Activated CD8-positive, alpha-beta memory T cell treated with anti-CD3 and anti-CD28 coated beads for 1 hour (primary cell): ENCODE measurements at regions not wholly inside any gene's neighbourhood (a gene's known extent, or its start where the extent isn't known, plus 50 kb on each side); places are given as distances from the start of the nearest gene placed in this dataset.
"Not testable (repeated sequence)": the region's sequence is repeated elsewhere in the genome, so short reads cannot be mapped to it uniquely, and the experiment has no call there.

Source experiments
- DNase-seq, 2 donors: peaks; one replicate each; pipeline ENCODE4 v3.0.0-alpha.2; 2020; ENCODE audit warnings: low read depth in 1 of 2; ENCODE audit errors: extremely low read depth in 1 of 2

- no peak for DNase-seq
These were observed 55.2 kb downstream of the GCC1 start for GRCh38 chr7:127530148-127530547.

- no peak for DNase-seq
These were observed 57.8 kb downstream of the GCC1 start for GRCh38 chr7:127527561-127527960.

DNA sequence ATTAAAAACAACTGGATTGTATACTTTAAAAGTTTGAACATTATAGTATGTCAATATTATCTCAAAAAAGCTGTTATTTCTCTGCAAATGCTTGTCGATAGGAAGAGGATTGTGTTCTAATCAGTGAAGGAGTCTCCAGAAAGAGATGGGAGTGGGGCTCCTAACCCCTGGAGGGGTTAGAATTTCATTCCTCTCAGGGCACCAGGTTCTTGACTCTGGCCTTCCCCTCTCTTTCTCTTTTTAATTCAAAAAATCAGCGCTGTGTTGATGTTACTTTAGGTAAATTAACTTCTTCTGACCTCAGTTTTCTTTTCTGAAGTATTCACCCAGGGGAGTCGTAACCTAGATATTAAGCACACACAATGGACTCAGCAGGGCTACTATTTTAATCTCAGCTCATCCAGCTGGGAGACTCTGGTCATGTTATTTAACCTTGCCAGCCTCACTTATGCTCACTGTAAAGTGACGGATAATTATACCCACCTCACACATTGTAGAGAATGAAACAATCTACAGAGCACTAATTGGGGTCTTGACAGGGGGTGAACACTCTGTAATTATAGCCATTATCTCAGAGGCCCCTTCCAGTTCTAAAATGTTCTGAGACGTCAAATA, 59.4 kb downstream of the GCC1 start:
- DNase-seq: no peak

GRCh38 chr7:127516320-127516719, 69.1 kb downstream of the GCC1 start:
- DNase-seq: no peak

GRCh38 chr7:127514499-127514898, 70.9 kb downstream of the GCC1 start:
- DNase-seq: no peak

DNA sequence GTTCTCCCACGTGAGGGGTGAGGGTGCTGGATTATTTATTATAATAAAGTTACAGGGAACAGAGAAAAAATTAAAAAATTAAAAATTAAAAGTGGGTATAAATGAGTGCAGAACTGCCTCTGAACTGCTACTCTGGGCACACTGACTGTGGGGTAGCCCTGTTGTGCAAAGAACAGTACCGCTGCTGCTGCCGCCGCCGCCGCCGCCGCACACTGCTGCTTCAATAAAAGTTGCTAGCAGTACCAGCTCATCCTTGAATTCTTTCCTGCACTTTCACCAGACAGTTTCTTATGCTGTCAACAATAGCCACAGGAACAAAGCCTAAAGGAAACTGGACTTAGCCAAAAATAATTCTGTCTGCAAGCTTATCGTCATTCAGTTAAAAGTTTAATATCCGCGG, 72.1 kb downstream of the GCC1 start:
- no peak for DNase-seq

GRCh38 chr7:127512663-127513062, 72.7 kb downstream of the GCC1 start:
- no peak for DNase-seq

DNA sequence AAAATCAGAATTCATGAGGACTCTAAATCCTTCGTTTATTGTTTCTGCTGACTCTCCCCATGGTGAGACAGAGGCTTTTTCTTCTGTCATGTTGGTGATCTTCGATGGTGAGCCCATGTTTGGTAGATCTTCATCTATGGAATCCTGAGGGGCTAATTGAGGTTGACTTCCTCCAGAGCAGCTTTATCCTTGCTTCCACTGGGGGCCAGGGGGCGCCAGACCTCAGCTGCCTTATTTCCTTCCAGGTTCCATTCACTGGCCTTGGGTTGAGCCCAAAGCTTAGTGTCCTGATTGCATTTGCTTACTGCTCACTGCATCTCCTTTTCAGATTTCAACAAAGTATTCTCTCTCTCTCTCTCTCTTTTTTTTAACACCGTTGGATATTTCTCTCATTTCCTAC, 80.7 kb downstream of the GCC1 start:
- peak in 1 of 2 donors; percentile 5 for DNase-seq

DNA sequence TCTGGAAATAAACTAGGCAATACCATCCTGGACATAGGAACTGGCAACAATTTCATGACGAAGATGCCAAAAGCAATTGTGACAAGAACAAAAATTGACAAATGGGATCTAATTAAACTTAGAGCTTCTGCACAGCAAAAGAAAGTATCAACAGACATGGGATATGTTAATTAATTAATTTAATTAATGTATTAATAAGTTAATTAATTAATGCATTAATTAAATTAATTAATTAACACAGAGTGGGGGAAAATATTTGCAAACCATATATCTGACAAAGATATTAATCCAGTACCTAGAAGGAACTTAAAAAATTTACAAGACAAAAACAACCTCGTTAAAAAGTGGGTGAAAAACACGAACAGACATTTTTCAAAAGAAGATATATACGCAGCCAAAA, 83.6 kb downstream of the GCC1 start:
- DNase-seq: no peak

- DNase-seq: no peak
These were observed 94.9 kb upstream of the ZNF800 start for GRCh38 chr7:127487381-127487780.

DNA sequence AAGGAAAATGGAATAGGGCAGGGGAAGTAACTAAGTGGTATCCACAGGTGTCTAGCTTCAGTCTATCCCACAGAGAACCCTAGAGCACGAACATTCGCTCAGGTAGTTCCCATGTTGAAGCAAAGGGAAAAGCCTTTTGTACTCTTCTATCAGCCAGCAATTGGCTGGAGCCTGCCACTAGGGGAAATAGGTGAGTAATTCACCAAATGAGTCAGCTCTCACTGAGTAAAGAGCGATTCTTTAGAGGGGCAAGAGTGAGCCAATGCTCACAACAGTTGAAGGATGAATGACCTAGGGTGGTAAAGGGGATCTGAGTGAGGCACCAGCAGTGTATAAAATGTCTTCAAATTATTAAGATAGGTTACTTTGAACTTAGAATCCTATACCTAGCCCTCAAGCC, 94.1 kb upstream of the ZNF800 start:
- DNase-seq: no peak

DNA sequence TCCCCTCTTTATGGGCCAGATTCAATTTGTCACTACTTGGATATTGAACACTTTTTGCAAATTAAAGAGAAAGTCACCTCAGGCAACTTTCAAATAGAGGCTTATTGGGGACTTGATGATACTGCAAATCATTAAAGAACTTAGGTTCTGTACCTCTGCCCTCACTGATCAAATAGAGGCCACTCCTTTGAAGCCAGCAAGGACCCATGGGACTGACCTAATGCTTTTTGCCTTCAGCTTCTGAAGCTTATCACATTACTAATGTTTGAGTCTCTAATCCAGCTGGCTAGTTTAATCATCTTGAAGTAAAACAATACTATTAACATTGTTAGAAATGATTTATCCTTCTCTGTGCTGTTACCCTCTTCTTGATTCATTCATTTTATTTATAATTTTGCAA, 93.0 kb upstream of the ZNF800 start:
- DNase-seq: no peak

DNA sequence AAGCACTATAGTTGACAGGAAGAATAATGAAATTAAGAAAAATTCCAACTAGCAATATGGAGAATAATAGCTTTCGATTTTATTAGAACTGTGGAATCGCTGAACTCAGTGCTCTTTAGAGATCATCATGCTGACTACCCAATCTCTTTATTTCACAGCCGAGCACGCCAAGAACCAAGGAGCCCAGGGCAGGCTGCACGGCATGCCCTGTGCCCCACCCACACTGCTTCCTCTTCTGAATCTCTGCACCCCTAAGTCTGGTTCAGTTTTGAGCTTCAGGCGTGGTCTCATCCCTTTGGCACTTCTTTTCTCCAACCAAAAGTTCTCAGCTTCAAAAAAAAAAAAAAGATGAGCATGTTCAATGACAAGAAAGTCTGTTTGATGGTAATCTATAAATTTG, 92.4 kb upstream of the ZNF800 start:
- no peak for DNase-seq

DNA sequence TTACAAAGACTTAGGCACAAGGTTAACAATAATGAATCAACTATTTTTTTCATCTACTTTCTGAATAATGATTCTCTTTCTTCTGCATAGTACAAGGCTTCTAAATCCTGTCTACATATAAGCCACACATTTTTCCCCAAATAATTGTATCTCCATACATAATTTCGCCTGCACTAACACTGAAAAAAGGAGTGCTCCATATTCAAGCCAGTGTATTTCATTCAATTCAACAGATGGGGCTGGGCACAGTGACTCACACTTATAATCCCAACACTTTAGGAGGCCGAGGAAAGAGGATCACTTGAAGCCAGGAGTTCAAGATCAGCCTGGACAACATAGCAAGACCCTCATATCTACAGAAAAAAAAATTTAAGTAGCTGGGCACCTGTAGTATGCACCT, 86.0 kb upstream of the ZNF800 start:
- DNase-seq: no peak

DNA sequence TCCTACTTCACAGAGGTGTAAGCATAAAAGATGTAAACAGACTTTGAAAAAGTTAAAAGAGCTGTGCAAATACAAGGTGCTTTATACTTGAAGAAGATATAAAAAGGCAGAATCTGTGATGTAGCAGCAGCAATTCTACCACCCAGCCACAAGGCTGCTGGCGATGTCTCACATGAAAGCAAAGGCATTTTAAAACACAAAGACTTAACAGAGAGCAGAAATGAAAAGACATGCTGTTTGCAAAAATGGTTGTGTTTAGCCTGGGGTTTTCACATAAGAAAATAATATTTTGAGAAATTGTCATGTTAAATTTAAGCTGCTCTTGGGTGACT, 85.5 kb upstream of the ZNF800 start:
- DNase-seq: no peak

DNA sequence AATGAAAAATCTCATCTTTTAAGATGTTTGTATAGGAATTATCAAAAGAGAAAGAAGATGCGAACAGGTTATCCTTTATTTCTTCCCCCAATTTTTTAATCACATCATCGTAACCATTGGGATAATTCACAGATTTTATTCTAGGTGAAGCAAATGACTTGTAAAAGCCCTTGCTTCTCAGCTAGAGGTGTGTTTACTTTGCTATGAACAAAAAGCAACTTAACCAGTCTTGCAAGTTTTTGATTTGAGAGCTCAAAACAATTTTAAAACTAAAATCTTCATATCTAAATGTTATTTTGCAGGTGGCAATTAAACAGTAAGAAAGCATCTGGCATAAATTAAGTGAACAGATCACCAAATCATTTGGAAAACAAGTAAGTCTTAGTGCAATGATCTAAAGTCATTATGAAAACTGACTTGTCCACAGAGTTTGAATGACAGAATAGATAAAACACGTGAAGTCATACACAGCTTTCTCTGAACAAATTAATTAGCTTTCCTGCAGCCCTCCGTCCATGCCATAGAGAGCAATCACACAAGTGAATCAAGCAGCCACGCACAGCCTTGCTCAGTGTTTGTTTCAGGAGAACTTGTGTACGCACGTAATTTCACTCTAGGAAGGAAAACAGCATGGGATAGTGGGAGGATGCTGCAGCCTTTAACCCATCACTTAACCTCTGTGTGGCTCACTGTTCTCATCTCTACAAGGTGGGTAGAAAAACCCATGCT, 85.0 kb upstream of the ZNF800 start:
- DNase-seq: no peak

- DNase-seq: no peak
These were observed 84.1 kb upstream of the ZNF800 start for GRCh38 chr7:127476618-127477017.

DNA sequence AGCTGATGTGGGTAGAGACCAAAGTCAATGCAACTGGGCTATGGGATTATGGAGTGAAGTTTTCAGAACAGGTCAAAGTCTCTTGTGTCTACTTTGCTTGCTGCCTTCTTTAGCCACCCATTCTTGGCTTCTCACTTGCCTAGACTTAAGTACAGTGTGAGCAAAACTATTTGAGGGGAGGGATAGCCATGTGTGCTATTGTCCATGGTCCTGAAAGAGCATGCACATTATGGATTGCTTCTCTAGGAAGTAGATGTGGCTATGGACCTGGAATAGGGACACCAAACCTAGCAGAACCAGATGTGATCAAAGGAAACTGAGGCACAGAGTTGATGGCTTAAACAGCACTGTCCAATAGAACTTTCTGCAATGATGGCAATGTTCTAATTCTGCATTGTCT, 81.9 kb upstream of the ZNF800 start:
- DNase-seq: no peak

GRCh38 chr7:127473409-127473808, 80.9 kb upstream of the ZNF800 start:
- no peak for DNase-seq

- no peak for DNase-seq
These were observed 67.6 kb upstream of the ZNF800 start for GRCh38 chr7:127460077-127460476.

DNA sequence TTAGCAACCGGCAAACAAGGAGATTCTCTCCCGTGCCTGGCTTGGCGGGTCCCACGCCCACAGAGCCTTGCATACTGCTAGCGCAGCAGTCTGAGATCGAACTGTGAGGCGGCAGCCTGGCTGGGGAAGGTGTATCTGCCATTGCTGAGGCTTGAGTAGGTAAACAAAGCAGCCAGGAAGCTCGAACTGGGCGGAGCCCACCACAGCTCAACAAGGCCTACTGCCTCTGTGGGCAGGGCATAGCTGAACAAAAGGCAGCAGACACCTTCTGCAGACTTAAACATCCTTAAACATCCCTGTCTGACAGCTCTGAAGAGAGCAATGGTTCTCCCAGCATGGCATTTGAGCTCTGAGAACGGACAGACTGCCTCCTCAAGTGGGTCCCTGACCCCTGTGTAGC, 58.8 kb upstream of the ZNF800 start:
- not testable (repeated sequence) for DNase-seq

DNA sequence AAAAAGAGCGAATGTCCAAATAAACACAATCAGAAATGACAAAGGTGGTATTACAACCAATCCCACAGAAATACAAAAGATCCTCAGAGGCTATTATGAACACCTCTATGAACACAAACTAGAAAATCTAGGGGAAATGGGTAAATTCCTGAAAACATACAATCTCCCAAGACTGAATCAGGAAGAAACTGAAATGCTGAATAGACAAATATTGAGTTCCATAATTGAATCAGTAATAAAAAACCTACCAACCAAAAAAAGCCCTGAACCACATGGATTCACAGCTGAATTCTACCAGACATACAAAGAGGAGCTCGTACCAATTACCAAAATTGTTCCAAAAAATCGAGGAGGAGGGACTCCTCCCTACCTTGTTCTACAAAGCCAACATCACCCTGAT, 56.1 kb upstream of the ZNF800 start:
- DNase-seq: no peak

GRCh38 chr7:127447326-127447945, 54.9 kb upstream of the ZNF800 start:
- peak; percentile 5 to 13 for DNase-seq
